GDM1 (cell line): ENCODE measurements at regions not wholly inside any gene's neighbourhood (a gene's known extent, or its start where the extent isn't known, plus 50 kb on each side); places are given as distances from the start of the nearest gene placed in this dataset.
"Not testable (repeated sequence)": the region's sequence is repeated elsewhere in the genome, so short reads cannot be mapped to it uniquely, and the experiment has no call there.

Experiments used
- DNase-seq: peaks from one replicate; lab custom pipeline; 2025; lab: John Stamatoyannopoulos, UW

- DNase-seq: no peak
These were observed 184.2 kb upstream of the TMEM196 start for GRCh38 chr7:19957664-19958063.

- DNase-seq: not testable (repeated sequence)
These were observed 180.7 kb upstream of the TMEM196 start for GRCh38 chr7:19954166-19954565.

GRCh38 chr7:19953411-19953810 is 180.0 kb upstream of the TMEM196 start:
- DNase-seq: not testable (repeated sequence)

GRCh38 chr7:19948160-19948559 is 174.7 kb upstream of the TMEM196 start:
- no peak for DNase-seq

GRCh38 chr7:19944363-19945120 is 171.1 kb upstream of the TMEM196 start:
- DNase-seq: no peak

- no peak for DNase-seq
These were observed 166.3 kb upstream of the TMEM196 start for GRCh38 chr7:19939746-19940145.

- DNase-seq: no peak
These were observed 159.3 kb upstream of the TMEM196 start for GRCh38 chr7:19932549-19933249.

GRCh38 chr7:19930851-19931250 is 157.4 kb upstream of the TMEM196 start:
- no peak for DNase-seq

GRCh38 chr7:19930051-19930450 is 156.6 kb upstream of the TMEM196 start:
- no peak for DNase-seq

GRCh38 chr7:19928247-19928646 is 154.8 kb upstream of the TMEM196 start:
- no peak for DNase-seq

GRCh38 chr7:19920705-19921104 is 147.3 kb upstream of the TMEM196 start:
- no peak for DNase-seq

- DNase-seq: no peak
These were observed 146.7 kb upstream of the TMEM196 start for GRCh38 chr7:19920166-19920565.

- no peak for DNase-seq
These were observed 146.1 kb upstream of the TMEM196 start for GRCh38 chr7:19919261-19920095.

GRCh38 chr7:19916046-19916445 is 142.6 kb upstream of the TMEM196 start:
- DNase-seq: no peak

- DNase-seq: no peak
These were observed 142.2 kb upstream of the TMEM196 start for GRCh38 chr7:19915596-19915995.

- DNase-seq: no peak
These were observed 141.4 kb upstream of the TMEM196 start for GRCh38 chr7:19914866-19915265.

GRCh38 chr7:19900118-19900517 is 126.7 kb upstream of the TMEM196 start:
- DNase-seq: no peak

- DNase-seq: no peak
These were observed 126.1 kb upstream of the TMEM196 start for GRCh38 chr7:19899529-19899928.

GRCh38 chr7:19882893-19883292 is 109.5 kb upstream of the TMEM196 start:
- not testable (repeated sequence) for DNase-seq

GRCh38 chr7:19872094-19872493 is 98.7 kb upstream of the TMEM196 start:
- DNase-seq: no peak

- no peak for DNase-seq
These were observed 97.7 kb upstream of the TMEM196 start for GRCh38 chr7:19871102-19871501.

- DNase-seq: no peak
These were observed 96.6 kb upstream of the TMEM196 start for GRCh38 chr7:19869979-19870378.
